K562 (cell line): ENCODE measurements at regions not wholly inside any gene's neighbourhood (a gene's known extent, or its start where the extent isn't known, plus 50 kb on each side); places are given as distances from the start of the nearest gene placed in this dataset.

ENCODE experiments used
- ATAC-seq: fragments of 200-7000 bp; cut with Tn5 transposase; 3 replicates; pipeline ENCODE4 v1.9.1; 2020; ENCODE audit warnings: moderate library complexity
- BruUV-seq: library from RNA; stranded (reverse); fragments of 400-500 nt; replicated peaks from 2 replicates; lab custom pipeline; 2021; lab: Mats Ljungman, UMichigan
- CTCF ChIA-PET: fragments of 300-600 bp; formaldehyde crosslinking; extraction: SDS; loops from one replicate; lab custom pipeline; 2021; ENCODE audit warnings: low intra/inter-chr PET ratio; lab: Yijun Ruan, JAX
- POLR2A ChIA-PET: fragments of 300-600, 350-650 bp; sonication (Branson Sonifier 250); formaldehyde crosslinking; extraction: SDS; loops from one replicate; lab custom pipeline; 2021; ENCODE audit warnings: antibody characterized with exemption, inconsistent platforms; lab: Yijun Ruan, JAX
- DNase-seq, 4 experiments: peaks; one replicate each; pipeline versions ENCODE4 v3.0.0 to v3.0.0-alpha.2; 2011 to 2018; ENCODE audit warnings: low spot score in 3 of 4, mixed read lengths in 3 of 4; ENCODE audit errors: extremely low read depth in 1 of 4
- FAIRE-seq: peaks from 2 replicates; lab custom pipeline; 2011; peaks lifted over from hg19 to GRCh38; lab: Jason Lieb, UNC
- H2AFZ ChIP-seq: 2 replicates; pipeline ENCODE4 v1.6.0; 2011; ENCODE audit warnings: low read depth, low read length, control low read depth, inconsistent platforms
- H3K27ac ChIP-seq: fragments of 200-600 bp; 3 replicates; pipeline ENCODE4 v1.8.0; 2011; ENCODE audit warnings: low read depth, mild to moderate bottlenecking, control low read depth, inconsistent platforms, low read length, moderate library complexity, mixed read lengths; ENCODE audit errors: extremely low read depth
- H3K27me3 ChIP-seq, 2 experiments: fragments of 300-600 bp in 1 of 2; 2 replicates in 1 of 2; 3 replicates in 1 of 2; pipeline versions ENCODE4 v1.6.0 to v1.8.0; 2011; ENCODE audit warnings: inconsistent platforms in 2 of 2, low read length in 2 of 2, mild to moderate bottlenecking in 1 of 2, mixed read lengths in 1 of 2, moderate library complexity in 1 of 2; ENCODE audit not compliant: control insufficient read depth in 2 of 2, insufficient read depth in 2 of 2
- H3K36me3 ChIP-seq: fragments of 300-600 bp; 3 replicates; pipeline ENCODE4 v1.8.0; 2011; ENCODE audit warnings: mild to moderate bottlenecking, low read length, inconsistent platforms; ENCODE audit not compliant: control insufficient read depth, insufficient read depth
- H3K4me1 ChIP-seq, 2 experiments: fragments of 200-600 bp in 1 of 2; replicated peaks in 1 of 2; 2 replicates in 1 of 2; 3 replicates in 1 of 2; pipeline versions ENCODE4 v1.5.1 to v1.8.0; 2011; ENCODE audit warnings: inconsistent platforms in 2 of 2, low read length in 2 of 2, mild to moderate bottlenecking in 1 of 2, mixed read lengths in 1 of 2, moderate library complexity in 1 of 2; ENCODE audit not compliant: control insufficient read depth in 2 of 2, insufficient read depth in 2 of 2
- H3K4me2 ChIP-seq: 2 replicates; pipeline ENCODE4 v1.6.1; 2011; ENCODE audit warnings: low read length, control low read depth, inconsistent platforms, mixed read lengths; ENCODE audit not compliant: insufficient read depth
- H3K4me3 ChIP-seq: fragments of 200-600 bp; sonication (generic), shearing (Covaris generic); 2 replicates; pipeline ENCODE4 v1.5.1; 2016; ENCODE audit warnings: control low read depth, inconsistent platforms
- H3K79me2 ChIP-seq: fragments of 200-600 bp; 3 replicates; pipeline ENCODE4 v1.8.0; 2011; ENCODE audit warnings: low read length, inconsistent platforms; ENCODE audit not compliant: control insufficient read depth, insufficient read depth
- H3K9ac ChIP-seq, 2 experiments: 2 replicates each; pipeline versions ENCODE4 v1.6.0 to v1.6.1; 2011; ENCODE audit warnings: low read depth in 2 of 2, low read length in 2 of 2, control low read depth in 1 of 2, inconsistent platforms in 1 of 2, mild to moderate bottlenecking in 1 of 2, mixed read lengths in 1 of 2; ENCODE audit not compliant: insufficient read depth in 1 of 2
- H3K9me1 ChIP-seq: one replicate; pipeline ENCODE4 v1.6.0; 2011; ENCODE audit warnings: inconsistent platforms, mild to moderate bottlenecking, low read length, moderate library complexity; ENCODE audit not compliant: control insufficient read depth, insufficient read depth
- H3K9me3 ChIP-seq: replicated peaks from 2 replicates; pipeline ENCODE4 v1.5.1; 2011; ENCODE audit warnings: low read depth, low read length, inconsistent platforms; ENCODE audit not compliant: control insufficient read depth, insufficient read depth
- H4K20me1 ChIP-seq: replicated peaks from 2 replicates; pipeline ENCODE4 v1.6.1; 2011; ENCODE audit warnings: low read length, inconsistent platforms, mixed read lengths; ENCODE audit not compliant: control insufficient read depth, insufficient read depth
- AFF4 ChIP-seq: sonication (generic); formaldehyde crosslinking; IDR thresholded peaks from 2 replicates; pipeline ENCODE4 v1.8.0; 2023; ENCODE audit warnings: mild to moderate bottlenecking, missing genetic modification reagents
- C11orf30 ChIP-seq: fragments of 450-650 bp; IDR thresholded peaks from 2 replicates; pipeline ENCODE4 v1.6.1; 2016; ENCODE audit warnings: low read depth, mild to moderate bottlenecking
- CHD1 ChIP-seq: fragments of 200-600 bp; sonication (generic); IDR thresholded peaks from one replicate; pipeline ENCODE4 v1.6.1; 2012; ENCODE audit warnings: mild to moderate bottlenecking, moderate library complexity, low read length, inconsistent platforms
- FOXA3 ChIP-seq, 2 experiments: fragments of 450-650 bp in 1 of 2; sonication (generic) in 1 of 2; formaldehyde crosslinking; IDR thresholded peaks in 1 of 2; conservative IDR thresholded peaks in 1 of 2; 2 replicates each; pipeline versions ENCODE4 v1.4.0 to v1.8.0; 2020 to 2022; ENCODE audit warnings: mild to moderate bottlenecking in 2 of 2, missing genetic modification reagents in 1 of 2
- KHSRP ChIP-seq: fragments of 450-650 bp; IDR thresholded peaks from 2 replicates; pipeline ENCODE4 v1.6.1; 2017
- KLF16 ChIP-seq: IDR thresholded peaks from 2 replicates; pipeline ENCODE4 v1.6.1; 2016; ENCODE audit warnings: antibody characterized with exemption
- MAFF ChIP-seq: IDR thresholded peaks from 2 replicates; pipeline ENCODE4 v1.6.1; 2012; ENCODE audit warnings: low read length, improper control_type of control experiment
- MNT ChIP-seq, 2 experiments: fragments of 450-650 bp; conservative IDR thresholded peaks; 2 replicates each; pipeline ENCODE4 v1.6.1; 2017; ENCODE audit warnings: mild to moderate bottlenecking in 2 of 2, moderate library complexity in 2 of 2
- NR1H2 ChIP-seq: sonication (generic); formaldehyde crosslinking; IDR thresholded peaks from 2 replicates; pipeline ENCODE4 v1.4.0; 2020; ENCODE audit warnings: mild to moderate bottlenecking, missing genetic modification reagents
- OTX1 ChIP-seq: fragments of 450-650 bp; formaldehyde crosslinking; IDR thresholded peaks from 2 replicates; pipeline ENCODE4 v1.4.0; 2022; ENCODE audit warnings: mild to moderate bottlenecking
- PPARD ChIP-seq: fragments of 250-450 bp; sonication (Bioruptor Pico); IDR thresholded peaks from 2 replicates; pipeline ENCODE4 v1.8.0; 2022; ENCODE audit warnings: inconsistent platforms, mild to moderate bottlenecking, moderate library complexity
- STAG1 ChIP-seq: sonication (generic); formaldehyde crosslinking; IDR thresholded peaks from 2 replicates; pipeline ENCODE4 v1.5.0; 2020; ENCODE audit warnings: missing genetic modification reagents, borderline replicate concordance
- ZNF239 ChIP-seq: fragments of 250-450 bp; sonication (Bioruptor Pico); IDR thresholded peaks from 2 replicates; pipeline ENCODE4 v1.4.0; 2020; ENCODE audit warnings: mild to moderate bottlenecking
- ZNF316 ChIP-seq: fragments of 450-650 bp; IDR thresholded peaks from 2 replicates; pipeline ENCODE4 v1.6.1; 2016
- in situ Hi-C: fragments of 300-500 bp; cut with MboI; formaldehyde crosslinking; loops from 4 replicates; pipeline ENCODE4 v1.15.0; 2018; ENCODE audit warnings: inconsistent platforms, mixed read lengths
- intact Hi-C: fragments of 100-400 bp; cut with micrococcal nuclease; formaldehyde crosslinking; loops from 2 replicates; pipeline ENCODE4 v1.14.2; 2022

GRCh38 chr7:10070899-10071298 is 902.8 kb upstream of the PHF14 start:
- H3K36me3 ChIP-seq: no peaks in the 10 kb centered on the region
- TF ChIP-seq MAFF: no peak
- TF ChIP-seq PPARD: no peak
- TF ChIP-seq AFF4 (CRISPR knock-in tag): no peak
- TF ChIP-seq KHSRP: no peak
- TF ChIP-seq ZNF316: no peak
- TF ChIP-seq STAG1: no peak
- TF ChIP-seq OTX1: no peak
- no peak for TF ChIP-seq C11orf30
- TF ChIP-seq FOXA3 (CRISPR knock-in tag; conservative IDR thresholded peaks at IDR 0.05 in 1 of 2, IDR thresholded peaks at IDR 0.05 in 1 of 2): no peak
- TF ChIP-seq NR1H2 (CRISPR knock-in tag): no peak
- TF ChIP-seq CHD1: no peak
- no peak for TF ChIP-seq ZNF239
- no peak for TF ChIP-seq KLF16
- no peak for TF ChIP-seq MNT (conservative IDR thresholded peaks at IDR 0.05)
- ATAC-seq: no peak
- no peaks in the 10 kb centered on the region for H3K4me1 ChIP-seq
- no peak overlapping the region for H3K4me3 ChIP-seq
- no peaks in the 10 kb centered on the region for H3K27me3 ChIP-seq
- no peak for FAIRE-seq
- no peak overlapping the region for H3K4me2 ChIP-seq
- H3K9me3 ChIP-seq: no peaks in the 10 kb centered on the region; the same call in none of the 2 replicates
- H3K9me1 ChIP-seq: no peaks in the 10 kb centered on the region
- H3K9ac ChIP-seq: no peak overlapping the region
- H2AFZ ChIP-seq: no peak overlapping the region
- in situ Hi-C loops (no loop called here), intact Hi-C loops (no loop called here)
- POLR2A ChIA-PET: no interaction called here
- no TSS peak for BruUV-seq
- no peak overlapping the region for H3K27ac ChIP-seq
- no peaks in the 10 kb centered on the region for H3K79me2 ChIP-seq
- no peaks in the 10 kb centered on the region for H4K20me1 ChIP-seq
- CTCF ChIA-PET: no interaction called here
- no peak for DNase-seq
